AML-193 (cell line): ENCODE measurements at regions not wholly inside any gene's neighbourhood (a gene's known extent, or its start where the extent isn't known, plus 50 kb on each side); places are given as distances from the start of the nearest gene placed in this dataset.
A peak's percentile ranks its signal among the peaks of the same experiment; 100 is the strongest.
"Not testable (repeated sequence)": the region's sequence is repeated elsewhere in the genome, so short reads cannot be mapped to it uniquely, and the experiment has no call there.

ENCODE experiments used
- DNase-seq, 2 experiments: peaks; one replicate each; lab custom pipeline; 2025; lab: John Stamatoyannopoulos, UW

DNA sequence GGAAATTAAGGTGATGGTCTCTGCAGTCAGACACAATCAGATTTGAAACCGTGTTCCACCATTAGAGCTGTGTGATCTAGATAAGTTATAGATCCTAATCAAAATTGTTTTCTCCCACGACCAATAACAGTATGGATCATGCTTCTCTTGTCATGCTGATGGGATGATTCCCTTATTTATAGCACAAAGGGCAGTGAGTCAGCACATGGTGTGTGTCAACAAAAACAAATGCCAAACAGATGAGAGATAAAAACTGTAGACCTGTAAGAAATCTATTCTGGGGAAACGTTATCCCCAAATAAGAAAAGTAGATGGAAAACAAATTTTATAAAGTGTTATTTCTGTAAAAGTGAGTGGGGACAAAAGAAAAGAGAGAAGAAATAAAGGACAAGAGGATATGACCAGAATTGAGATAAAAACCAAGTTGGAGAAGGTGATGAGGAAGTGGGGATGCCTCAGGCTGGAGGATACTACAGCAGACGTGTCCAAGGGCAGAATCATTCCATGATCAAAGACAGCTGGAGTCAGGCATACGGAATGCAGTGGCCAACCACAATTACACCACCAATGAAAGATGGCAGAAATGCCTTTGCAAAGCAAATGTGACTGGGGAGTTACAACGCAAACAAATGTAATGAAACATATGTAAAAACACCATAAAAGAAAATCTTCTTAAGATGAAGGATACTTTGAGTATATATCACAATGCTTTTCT, 377.8 kb upstream of the PRKX start:
- no peak for DNase-seq

DNA sequence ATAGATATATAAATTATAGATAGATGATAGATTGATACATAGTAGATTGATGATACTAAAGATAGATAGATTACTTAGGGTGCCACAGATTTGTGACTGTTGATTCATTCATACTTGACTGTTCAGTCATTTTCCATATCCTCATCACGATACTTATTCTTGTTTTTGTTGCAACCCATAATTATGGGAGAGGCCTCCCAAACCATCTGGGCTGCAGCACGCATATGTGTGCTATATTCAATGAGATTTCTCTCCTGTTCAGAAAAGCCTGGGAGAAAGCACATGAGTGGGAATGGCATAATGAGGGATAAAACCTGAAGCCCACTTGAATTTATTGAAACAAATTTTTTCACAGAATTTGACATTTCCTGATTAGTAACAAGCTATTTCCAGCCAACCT, 346.4 kb upstream of the PRKX start:
- no peak for DNase-seq

DNA sequence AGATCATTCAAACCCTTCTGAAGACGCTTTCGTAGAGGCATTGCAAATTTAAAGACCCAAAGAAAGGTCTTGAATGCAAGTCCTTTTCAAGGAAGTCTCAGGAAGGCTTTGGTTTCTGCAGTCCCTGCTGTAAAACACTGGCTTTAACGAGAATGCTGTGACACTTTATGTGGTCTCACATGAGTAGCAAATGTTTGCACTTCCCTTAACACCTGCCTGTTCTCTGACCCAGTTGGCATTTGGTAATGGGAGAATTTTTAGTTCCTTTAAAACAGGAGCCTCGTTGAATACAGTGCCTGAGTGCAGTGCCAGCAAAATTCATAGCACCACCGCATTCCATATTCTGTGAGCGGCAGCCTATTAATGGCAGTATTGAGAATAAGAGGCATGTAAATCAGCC, 330.5 kb upstream of the PRKX start:
- DNase-seq: no peak

DNA sequence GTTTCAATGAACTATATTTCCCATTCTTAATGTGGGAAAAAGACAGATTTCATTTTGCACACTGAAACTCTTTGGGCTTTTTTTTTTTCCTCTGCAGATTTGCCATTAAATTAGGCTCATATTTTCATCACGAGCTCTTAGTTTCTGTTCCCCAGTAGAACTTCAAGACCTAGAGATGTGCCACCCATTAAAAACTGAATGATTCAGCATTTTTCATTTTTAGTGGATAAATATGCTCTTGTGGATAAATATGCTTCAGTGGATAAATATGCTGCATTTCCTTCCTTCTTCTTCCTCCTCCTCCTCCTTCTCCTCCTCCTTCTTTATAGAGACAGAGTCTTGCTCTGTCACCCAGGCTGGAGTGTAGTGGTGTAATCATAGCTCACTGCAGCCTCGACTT, 322.4 kb upstream of the PRKX start:
- no peak for DNase-seq

DNA sequence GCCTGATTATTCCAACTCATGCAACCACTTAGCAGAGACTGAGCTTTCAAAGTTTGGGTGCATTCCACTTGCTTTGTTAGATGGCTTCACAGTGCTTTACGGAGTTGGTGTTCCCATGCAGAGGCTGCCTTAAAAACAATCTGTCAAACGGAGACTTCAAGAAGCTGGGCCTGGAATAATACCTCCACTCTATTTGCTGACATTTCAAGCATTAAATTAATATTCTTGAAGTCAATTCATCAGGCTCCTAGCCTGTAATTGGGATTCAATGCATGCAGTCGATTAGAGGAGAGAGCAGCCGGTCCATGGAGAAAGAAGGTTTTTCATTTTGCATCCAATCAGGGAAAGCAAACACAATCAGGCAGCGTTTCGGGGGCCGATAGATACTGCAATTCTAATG, 314.7 kb upstream of the PRKX start:
- no peak for DNase-seq

DNA sequence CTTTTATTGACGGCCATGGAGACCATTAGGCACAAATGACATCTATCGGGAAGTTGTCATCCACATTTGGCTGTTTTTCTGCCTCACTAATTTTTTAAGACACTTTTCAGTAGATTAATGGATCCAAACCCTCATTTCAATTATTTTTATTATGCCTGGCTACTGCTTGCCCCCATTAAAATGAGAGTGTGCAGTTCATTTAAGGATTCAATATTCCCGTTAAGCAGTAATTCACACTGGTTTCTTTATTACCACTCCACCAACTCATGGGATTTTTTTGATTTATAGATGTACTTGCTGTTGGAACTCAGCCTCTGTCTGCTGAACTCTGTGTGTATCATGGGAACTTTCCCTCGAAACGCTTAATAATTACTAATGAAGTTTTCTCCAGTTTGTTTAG, 291.8 kb upstream of the PRKX start:
- DNase-seq: no peak

DNA sequence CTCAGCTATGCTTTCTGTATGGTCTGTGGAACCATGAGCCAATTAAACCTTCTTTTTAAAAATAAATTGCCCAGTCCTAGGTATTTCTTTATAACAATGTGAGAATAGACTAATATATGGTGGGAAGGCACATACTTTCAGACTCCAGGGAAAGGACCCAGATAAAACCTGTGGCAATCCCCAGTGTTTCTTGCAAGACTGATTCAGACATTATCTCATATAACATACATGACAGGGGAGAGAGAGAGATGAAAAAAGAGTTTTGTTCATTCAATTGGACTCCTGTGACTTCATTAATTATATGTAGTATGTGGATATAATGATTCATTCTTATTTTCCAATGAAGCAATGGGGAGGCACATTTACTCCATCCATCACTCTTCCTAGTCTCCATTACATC, 291.4 kb upstream of the PRKX start:
- DNase-seq: no peak

DNA sequence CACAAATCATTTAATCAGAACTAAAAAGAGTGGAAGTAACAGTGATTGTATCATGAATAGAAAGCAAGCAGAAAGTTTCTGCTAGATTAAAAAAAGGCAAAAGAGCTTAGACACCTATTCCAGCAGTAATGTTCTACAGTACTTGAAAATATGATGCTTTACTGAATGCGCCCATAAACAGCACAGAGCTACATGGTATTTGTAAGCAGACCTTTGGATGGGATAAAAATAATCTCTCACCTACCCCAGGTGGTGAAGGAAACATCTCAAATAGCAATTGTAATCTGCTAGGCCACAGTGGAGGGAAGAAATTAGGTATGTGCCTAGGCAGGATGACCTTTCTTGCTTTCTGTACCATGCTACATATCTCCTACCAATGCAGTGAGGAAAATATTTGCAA, 280.9 kb upstream of the PRKX start:
- DNase-seq: no peak

DNA sequence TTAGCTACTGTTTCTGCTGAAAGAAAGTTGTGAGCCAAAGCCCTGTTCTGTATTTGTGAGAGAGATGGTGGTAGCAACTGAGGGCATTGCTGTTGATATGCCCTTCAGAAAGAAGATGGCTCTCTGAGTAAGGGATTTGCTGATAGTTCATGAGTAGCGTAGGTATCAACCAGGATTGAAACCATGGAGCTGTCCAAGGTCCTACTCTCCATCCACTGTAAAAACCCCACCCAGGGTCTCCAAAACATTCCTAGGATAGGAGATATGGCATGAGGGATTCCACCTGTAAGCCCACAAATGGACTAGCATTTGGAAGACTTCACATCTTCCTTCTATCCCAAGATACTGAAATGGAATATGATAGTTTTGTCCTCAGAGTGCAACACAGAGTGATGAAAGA, 277.1 kb upstream of the PRKX start:
- no peak for DNase-seq

DNA sequence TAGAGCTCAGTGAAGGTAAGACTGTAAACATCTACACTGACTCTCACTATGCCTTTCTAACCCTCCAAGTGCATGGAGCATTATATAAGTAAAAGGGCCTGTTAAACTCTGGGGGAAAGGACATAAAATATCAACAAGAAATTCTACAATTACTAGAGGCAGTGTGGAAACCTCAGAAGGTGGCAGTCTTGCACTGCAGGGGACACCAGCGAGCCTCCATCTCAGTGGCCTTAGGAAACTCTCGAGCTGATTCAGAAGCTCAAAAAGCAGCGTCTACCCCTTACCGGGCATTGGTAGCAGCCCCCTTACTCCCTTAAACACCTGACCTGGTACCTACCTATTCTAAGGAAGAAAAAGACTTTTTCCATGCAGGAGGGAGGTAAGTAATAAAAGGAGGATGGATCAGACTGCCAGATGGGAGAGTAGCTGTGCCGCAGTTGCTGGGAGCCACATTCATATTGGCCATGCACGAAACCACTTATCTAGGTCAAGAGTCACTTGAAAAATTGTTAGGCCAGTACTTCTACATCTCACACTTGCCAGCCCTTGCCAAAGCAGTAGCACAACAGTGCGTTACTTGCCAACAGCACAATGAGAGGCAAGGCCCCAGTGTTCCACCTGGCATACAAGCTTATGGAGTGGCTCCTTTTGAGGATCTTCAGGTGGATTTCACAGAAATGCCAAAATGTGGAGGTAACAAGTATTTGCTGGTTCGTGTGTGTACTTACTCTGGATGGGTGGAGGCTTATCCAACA, 258.8 kb upstream of the PRKX start:
- DNase-seq: not testable (repeated sequence)

DNA sequence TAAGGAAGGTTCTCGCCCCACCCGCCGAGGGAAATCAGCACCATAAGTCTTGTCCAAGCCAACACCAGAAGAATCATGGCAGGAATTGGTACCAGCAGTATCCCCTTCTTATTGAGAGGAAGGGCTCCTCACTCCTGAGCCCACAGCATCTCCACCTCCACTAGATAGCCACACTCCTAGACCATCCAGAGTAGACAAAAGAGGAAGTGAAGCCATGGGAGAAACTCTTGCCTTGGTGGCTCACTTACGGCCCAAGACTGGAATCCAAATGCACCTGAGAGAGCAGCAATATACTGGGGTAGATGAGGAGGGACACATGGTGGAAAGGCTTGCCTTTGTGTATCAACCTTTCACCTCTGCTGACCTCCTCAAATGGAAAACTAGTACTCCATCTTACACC, 255.3 kb upstream of the PRKX start:
- no peak for DNase-seq

DNA sequence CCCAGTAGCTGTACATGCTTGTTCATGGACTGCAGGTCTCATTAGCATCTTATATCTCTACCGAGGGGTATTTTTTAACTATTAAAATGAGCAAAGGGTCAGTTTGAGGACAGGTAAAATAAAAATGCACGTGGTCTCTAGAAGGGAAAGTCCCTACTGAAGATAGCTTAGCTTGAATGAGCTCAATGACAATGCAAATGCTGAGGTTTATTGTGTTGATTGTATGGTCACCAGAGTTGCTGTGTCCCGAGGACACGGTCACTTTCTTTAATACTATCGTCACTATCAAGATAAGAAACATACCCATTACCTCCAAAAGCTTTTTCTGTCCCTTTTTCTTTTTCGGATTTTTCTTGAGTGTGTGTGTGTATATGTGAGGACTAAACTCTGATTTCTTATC, 250.5 kb upstream of the PRKX start:
- no peak for DNase-seq

DNA sequence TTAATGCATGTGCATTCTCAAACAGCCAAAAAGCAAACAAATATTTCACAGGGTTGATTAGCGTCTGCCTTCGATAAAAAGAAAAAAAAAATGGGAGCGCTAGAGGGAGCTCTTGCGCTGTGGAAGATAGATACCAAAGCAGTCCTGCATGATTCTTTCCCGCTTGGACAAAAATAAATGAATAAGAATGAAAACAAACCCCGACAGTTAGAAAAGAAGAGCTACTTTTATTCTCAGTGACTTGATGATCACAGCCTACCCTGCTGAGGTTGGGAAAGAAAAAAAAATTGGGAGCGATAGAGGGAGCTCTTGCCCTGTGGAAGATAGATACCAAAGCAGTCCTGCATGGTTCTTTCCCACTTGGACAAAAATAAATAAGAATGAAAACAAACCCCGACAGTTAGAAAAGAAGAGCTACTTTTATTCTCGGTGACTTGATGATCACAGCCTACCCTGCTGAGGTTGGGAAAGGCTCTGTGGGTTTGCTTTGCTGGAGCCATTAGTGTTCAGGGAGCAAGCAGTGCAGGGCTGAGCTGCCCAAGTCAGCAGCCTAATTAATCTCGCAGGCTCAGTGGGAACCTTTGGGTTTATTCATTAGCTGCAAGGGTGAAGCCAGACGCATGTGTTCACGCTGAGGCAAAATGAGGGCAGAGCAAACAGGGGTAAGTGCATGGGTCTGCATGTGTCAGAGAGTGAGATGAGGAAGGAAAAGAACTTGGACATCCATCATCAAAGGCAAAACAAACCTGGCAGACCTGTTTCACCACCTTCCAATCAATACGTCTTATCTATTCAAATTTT, 249.3 kb upstream of the PRKX start:
- peak; percentile 1 to 3 for DNase-seq

DNA sequence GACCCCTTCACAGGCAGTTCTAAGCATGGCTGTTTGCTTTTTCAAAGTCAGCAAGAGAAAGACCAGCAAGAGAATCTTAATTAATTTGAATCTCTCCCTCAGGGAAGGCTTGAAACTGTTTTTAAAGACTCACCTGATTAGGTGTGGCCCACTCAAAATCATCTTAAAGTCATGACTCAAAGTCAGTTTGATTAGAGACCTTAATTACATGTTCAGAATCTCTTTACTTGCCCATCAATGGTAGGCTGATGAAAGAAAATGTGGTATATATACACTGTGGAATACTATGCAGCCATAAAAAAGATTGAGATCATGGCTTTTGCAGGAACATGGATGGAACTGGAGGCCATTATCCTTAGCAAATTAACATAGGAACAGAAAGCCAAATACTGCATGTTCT, 247.5 kb upstream of the PRKX start:
- DNase-seq: no peak

DNA sequence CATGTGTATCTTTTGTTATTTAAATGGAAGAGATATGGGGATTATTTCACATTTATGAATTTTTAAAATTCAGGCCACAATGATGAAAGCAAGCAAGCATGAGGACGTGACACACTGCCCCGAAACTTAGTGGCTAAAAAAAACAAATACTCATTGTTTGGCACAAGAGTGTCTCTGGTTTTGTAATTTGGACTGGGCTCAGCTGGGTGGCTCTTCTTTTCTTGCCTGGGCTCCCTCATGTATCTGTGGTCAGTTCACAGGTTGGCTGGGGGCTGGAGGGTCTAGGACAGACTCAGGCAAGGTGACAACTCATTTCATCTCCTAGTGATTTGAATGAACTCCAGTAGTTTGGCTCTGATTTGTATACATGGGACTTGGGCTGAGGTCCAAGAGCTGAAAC, 238.4 kb upstream of the PRKX start:
- DNase-seq: no peak

DNA sequence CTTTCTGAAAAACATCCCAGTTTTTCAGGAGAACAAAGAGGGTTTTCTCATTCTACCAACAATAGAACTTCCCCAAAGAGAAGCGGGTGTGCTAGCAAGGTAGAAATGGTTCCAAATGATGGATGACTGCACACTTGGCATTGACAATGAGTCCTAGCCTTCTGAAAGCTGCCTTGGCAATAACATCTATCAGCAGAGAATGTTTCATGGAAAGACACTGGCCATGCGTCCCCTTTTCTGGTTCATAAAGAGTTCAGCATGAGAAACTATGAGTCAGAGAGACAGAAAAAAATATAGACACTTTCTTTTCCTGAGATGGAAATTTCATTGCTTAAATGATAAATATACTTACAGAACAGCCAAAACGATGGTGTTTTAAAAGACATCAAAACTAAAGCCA, 236.9 kb upstream of the PRKX start:
- DNase-seq: no peak

DNA sequence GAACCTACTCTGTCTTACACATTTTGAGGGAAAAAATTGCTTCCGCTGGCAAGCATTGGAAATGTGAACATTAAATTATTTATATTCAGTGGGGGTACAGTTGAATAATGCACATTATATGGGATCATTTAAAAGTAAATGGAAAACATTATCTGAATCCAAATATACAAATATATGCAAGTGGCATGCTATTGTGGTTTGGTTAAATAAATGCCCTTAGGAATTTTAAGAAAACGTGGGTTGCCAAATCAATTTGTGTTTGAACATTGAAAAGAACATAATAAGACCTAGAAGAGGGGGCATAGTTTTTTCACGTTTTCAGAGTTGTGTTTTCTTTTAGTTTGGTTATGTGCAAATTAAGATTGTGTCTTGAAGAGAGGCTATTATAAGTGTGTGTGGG, 230.5 kb upstream of the PRKX start:
- DNase-seq: no peak

DNA sequence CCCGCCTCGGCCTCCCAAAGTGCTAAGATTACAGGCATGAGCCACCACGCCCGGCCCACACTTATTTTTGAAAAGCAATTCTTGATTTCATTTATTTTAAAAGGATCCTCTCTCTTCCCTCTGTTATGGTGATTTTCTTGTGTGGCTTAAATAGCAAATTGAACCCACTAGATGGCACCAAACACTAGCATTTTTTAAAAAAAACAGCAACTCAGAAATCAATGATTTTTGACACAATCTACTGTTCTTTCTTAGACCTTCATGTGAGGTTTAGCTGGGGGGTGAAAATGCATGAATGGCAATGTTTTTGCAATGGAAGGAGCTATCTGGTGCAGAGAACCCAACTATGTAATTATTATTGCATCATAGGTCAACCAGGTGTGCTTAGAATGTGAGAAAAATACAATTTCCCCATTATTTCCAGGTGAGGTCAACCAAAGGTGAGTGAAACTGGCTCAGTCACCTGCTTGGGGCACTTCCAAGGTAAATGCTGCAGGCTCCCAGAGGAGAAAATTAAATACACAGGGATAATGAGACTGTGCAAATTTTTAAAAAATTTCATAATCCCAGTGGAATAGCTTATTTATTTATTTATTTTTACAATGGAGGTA, 226.7 kb upstream of the PRKX start:
- peak in 1 of 2 experiments; percentile 26 for DNase-seq

DNA sequence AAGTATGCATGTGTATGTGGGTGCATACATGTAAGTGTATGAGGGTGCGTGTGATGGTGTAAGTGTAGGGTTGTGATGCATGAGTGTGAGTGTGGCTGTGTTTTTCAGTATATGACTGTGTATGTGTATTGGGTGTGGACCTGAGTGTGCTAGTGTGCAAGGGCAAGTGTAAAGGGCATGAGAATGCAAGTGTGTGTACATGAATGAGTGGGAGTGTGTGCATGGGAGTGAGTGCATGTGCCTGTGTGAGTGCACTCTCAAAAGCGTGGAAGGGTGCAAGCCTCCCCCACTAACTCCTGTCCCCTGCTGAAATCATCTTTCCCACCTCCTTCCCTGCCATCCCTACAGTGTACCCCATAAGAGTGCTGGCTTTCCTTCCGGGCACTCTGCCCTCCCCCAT, 225.1 kb upstream of the PRKX start:
- DNase-seq: no peak

DNA sequence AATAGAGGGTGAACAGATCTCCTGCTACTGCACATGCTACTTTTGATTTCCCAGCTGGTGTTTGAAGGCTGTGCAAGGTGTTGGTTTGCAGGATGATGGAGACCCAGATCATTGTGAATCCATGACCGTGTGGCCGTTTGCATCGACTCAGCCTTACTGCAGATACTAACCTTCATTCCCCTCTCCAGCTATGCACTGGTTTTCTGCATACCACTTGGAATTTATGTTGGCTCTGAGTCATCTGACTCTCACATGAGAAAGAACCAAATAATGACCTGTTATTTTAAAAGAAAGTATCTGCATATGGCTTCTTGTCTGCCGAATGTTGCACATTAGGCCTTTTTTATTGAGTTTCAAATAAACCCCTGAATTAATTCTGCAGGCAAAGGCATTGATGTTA, 221.7 kb upstream of the PRKX start:
- DNase-seq: not testable (repeated sequence)

DNA sequence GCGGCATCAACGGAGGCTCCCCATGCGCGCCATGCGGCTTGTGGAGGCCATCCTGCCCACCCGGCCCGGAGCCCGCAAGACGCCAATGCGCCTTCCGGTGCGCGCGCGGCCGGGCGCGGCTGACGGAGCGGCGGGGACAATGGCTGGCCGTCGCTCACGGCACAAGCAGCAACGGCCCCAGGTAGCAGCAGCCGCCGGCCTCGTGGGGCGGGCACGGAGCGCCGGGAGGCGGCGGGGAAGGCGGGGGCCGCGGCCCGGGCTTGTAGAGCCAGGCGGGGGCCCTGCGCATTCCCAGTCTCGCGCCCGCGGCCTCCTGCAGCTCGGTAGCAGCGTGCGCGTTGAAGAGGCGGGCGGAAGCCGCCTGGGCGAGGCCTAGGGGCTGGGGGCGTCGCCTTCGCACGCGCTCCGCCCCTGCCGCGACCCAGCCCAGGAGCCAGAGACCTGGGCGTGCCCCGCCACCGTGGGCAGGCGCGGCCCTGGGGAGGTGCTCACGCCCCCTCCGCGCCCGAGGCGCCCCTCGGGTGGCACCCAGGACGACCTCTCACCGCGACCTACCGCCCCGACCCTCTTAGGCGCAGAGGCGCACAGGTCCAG, 207.1 kb upstream of the PRKX start:
- DNase-seq: not testable (repeated sequence)
